Hematopoietic multipotent progenitor cell (in vitro differentiated cells): ENCODE measurements at regions not wholly inside any gene's neighbourhood (a gene's known extent, or its start where the extent isn't known, plus 50 kb on each side); places are given as distances from the start of the nearest gene placed in this dataset.

ENCODE experiments used
- DNase-seq, 3 donors: peaks; one replicate each; pipeline ENCODE4 v3.0.0-alpha.2; 2011 to 2015; ENCODE audit warnings: low read depth in 2 of 3, low spot score in 2 of 3

DNA sequence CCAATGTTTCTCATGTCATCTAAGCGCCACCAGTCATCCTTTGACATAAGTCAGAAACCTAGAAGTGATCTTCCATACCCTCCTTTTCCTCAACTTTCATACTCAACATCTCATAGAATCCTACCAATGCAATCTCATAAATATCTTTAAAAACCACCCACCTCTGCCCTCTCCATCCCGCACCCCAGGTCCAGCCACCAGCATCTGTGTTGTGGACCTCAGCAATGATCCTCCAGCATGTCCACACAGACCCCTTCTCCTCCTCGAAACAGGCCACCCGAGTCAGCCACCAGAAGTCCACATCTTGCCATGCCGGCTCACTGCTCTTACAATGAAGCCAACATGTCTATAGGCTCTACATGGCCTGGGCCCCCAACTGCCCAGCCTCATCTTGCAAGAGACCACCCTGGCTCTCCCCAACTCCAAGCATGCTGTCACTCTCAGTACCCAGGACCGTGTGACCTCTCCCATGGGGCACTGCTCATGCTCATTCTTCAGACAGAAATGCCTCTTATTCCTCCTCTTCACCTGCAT, 636.7 kb upstream of the ID2 start:
- no peak for DNase-seq

DNA sequence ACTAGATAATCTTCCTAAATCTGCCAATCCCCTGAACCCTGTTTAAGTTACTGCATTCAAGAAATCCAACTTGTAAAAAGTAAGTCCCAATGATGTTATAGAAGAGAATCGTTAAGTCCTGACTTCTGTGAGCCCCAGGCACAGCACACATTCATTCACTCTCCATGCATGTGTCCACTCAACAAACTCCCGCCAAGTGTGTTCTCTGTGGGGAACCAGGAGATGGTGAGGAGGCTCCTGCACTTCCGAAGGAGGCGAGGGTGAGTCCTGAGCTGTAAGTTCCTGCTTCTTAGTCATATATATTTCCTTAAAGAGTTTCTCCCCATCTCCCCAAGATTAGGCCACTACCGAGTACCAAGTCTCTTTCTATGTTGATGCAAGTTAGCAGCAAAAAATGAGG, 635.0 kb upstream of the ID2 start:
- DNase-seq: no peak

DNA sequence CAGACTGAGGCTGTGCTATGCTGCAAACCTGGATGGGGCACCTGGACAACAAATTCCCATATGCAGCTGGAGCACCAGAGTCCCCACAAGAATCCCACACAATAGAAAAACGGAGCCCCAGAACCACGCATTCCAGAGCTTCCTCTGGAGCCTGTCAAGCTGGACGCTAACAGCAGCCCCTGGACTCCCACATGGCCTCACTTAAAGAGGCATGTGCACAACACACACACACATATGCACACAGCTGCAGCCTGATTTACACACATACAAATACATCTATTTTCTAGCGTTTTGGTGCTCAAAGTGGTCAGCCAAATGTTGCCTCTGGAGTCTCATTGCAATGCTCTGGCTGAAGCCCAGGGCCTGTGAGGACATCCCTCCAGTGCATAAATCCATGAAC, 632.7 kb upstream of the ID2 start:
- DNase-seq: no peak

DNA sequence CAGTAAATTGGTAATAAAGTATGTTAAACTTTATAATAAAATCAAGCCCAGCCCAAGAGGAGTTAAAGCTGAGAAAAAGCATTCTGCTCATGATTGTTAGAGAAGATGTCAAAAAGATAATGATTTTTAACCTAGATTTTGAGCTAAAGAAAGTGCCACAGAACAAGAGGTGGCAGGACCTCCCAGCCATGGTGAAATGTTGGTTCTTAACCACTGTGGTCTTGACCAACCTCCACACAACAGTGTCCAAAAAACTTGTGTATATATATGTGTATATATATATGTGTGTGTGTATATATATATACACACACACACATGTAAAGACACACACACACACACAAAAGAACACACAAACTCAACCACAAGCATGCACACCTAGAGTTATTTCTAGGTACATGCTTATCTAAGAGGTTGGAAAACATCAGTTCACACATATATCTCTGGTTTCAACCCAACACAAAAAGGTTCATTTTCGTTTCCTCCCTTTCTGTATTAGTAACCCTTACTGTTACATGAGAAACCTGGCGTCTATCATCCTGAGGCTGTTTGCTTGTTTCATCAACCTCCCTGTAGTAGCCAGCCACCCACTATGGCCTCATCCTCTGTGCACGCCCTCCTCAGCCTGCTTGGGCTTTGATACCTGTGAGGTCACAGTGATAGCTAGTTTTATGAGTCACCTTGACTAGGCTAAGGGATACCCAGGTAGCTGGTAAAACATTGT, 631.8 kb upstream of the ID2 start:
- no peak for DNase-seq

DNA sequence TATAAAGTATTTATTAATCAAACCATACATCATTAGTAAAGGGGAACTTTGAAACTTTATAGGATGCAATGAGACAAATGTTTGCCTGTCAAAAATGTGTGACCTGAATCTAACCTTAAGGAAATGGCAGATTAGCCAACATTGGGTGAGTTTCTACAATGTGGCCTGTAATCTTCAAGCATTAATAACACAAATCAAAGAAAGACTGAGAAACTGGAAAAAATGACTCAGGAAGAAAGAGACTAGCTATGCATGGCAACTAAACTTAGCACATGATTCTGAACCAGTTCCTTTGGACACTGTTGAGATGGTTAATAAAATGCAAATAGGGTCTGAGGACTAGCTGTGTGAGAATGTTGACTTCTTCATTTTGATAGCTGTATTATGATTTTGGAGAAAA, 628.6 kb upstream of the ID2 start:
- peak in 1 of 3 donors; percentile 2 for DNase-seq

DNA sequence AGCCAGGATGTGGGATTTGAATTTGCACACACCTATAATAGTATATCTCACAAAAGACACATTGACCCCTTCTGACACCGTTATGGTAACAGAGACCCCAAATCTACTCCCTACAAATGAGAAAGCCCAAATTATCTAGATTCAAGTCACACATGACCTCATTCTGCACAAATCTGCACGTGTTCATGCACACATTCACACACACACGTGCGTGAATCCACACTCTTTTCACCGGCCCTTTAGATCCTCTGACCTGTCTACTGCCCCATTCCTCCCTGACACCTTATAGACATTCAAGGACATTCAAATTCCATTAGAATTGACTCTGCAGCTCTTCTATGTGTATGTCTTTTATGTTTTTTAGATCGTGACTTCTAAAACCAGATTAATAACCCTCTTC, 627.8 kb upstream of the ID2 start:
- DNase-seq: no peak

DNA sequence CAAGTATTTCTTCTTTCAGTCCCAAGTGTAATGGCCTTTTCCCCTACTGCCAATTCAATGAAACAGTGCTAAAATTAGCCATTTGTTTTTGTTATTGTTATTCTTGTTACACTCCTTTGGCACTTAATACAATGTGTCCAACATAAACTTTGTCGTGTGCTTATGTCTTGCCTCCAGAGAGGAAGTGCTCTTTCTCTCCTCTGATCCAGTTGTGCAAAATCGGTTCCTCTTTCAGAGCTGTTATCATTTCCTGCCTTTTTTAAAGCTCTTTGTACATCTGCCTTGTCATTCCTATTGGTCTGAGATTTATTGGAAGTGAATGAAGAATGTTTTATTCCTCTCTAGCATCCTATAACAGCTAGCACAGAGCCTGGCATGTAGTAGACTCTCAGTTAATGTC, 623.2 kb upstream of the ID2 start:
- DNase-seq: peak in 2 of 3 donors; percentile 30 to 79

DNA sequence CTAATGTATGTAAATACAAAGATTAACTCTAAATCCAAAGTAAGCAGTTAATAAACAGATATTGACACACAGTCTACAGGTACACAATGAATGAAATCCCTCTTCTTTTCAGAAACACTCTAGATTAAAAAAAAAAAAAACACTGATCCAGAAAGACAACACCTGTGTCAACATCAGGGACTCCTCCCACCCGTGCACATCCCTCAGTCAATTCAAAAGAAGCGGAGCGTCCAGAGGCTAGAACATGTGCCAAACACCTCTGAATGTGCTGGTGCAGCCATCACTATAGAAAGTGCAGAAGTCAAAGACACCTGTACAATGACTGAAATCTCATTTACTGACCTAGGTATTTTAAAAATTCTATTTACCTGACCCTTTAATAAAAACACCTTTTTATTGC, 622.6 kb upstream of the ID2 start:
- no peak for DNase-seq

DNA sequence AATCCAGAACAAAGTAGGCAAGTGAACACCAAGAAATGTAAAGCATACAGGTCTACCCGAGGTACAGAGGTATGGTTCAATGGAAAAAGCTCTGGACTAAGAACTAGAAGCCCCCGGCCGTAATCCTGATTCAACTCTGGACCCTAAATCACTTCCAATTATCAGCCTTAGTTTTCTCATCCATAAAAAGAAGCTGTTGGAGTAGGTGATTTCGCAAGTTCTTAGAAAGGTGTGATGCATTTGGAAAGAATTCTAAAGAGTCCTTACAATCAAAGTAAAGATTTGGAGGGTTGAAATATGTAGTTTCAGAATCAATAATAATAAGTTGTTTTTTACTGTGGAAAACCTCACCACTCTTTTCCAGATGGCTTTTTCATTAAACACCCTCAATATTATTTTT, 622.1 kb upstream of the ID2 start:
- no peak for DNase-seq

DNA sequence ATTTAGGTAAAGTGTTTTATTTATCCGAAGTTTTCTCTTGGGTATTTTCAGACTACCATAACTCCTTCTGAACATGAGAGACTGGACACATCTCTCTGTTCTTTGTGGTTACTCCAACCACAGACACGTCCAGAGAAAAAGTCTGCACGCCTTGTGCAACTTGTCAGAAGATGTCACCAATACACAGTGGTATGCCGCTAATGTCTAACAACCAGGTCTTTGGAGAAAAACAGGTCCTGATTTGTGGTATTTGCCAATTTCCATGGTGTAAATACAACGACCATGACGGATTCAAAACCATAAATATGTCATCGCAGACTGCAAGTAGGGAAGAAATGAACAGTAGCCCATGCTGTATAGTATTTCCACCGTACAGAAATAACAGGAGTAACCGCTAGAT, 620.6 kb upstream of the ID2 start:
- DNase-seq: no peak

DNA sequence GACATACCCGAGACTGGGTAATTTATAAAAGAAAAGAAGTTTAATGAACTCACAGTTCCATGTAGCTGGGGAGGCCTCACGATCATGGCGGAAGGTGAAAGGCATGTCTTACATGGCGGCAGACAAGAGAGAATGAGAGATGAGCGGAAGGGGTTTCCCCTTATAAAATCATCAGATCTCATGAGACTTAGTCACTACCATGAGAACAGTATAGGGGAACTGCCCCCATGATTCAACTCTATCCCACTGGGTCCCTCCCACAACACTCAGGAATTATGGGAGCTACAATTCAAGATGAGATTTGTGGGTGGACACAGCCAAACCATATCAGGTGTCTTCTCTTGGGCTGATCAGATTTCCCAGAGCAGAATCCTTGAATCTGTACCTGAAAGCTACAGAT, 617.3 kb upstream of the ID2 start:
- DNase-seq: no peak

DNA sequence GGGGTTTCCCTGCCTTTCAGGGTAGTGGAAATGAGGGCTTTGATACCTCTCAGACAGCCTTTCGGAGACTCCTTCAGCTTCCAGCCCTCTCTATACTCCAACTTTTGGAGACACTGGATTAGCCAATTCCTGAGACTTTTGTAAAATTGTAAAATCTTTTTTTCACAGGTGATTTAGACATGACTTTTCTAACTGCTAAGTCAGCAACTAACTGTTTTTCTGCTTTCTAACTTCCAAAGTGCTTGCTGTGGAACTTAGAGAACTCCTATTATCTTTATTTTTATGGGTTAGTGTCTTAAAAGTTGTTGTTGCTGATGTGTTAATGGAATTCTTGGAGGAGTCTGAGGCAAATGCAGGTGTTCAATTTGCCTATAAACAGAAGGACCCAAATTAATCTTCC, 616.7 kb upstream of the ID2 start:
- DNase-seq: no peak

DNA sequence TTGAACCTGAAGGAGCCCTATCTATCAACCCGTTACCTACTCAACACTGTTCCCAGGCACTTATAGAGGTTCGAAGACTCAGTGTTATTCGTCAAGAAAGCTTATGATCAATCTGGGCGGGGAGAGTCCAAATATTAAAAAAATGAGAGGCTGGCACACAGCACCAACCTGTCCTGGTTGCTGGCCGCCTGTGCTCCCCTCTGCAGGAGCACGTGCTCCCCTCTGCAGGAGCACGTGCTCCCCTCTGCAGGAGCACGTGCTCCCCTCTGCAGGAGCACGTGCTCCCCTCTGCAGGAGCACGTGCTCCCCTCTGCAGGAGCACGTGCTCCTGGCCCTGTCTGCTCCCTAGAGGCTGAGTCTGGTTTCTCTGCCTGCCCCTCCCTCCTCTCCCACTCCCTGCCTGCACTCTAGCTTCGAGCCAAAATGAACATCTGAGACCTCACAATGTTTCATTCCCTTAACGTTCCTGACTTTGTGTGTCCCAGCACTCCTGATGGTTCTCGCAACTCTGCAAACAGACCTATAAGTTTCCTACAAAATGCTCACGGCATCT, 614.0 kb upstream of the ID2 start:
- no peak for DNase-seq

DNA sequence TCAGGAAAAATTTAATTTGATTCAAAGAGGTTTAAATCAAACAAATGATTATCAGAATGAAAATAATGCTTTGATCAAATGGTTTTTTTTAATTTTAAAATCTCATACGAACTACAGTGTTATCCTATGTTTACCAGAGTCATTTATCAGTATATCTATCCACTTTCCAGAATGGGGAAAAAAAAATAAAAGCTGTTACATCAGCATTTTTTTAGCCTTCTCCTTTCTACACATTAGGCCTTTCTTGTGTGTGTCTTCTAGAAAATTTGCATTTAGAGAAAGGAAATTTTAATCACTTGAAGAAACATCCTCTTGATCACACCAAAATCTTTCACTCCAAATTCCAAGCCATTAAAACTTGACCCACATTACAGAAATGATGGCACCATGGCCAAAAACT, 608.9 kb upstream of the ID2 start:
- DNase-seq: no peak

DNA sequence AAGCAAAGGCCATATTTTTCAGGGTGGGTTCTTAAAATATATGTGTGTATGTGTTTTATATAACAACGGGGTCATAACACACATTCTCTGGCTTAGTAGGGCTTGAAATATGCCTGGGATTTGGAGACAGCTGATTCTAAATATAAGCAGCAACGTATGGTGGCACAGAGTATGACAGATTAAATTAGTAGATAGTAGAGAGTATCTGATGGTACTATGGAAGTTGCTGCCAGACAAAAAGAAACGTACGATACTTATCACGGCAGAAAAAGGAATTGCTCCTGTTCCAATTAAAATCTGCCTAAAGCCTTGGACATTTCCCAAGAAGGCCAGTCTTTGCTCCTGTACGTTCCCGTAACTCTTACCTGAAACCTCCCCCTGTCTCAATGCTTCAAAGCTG, 607.9 kb upstream of the ID2 start:
- no peak for DNase-seq

DNA sequence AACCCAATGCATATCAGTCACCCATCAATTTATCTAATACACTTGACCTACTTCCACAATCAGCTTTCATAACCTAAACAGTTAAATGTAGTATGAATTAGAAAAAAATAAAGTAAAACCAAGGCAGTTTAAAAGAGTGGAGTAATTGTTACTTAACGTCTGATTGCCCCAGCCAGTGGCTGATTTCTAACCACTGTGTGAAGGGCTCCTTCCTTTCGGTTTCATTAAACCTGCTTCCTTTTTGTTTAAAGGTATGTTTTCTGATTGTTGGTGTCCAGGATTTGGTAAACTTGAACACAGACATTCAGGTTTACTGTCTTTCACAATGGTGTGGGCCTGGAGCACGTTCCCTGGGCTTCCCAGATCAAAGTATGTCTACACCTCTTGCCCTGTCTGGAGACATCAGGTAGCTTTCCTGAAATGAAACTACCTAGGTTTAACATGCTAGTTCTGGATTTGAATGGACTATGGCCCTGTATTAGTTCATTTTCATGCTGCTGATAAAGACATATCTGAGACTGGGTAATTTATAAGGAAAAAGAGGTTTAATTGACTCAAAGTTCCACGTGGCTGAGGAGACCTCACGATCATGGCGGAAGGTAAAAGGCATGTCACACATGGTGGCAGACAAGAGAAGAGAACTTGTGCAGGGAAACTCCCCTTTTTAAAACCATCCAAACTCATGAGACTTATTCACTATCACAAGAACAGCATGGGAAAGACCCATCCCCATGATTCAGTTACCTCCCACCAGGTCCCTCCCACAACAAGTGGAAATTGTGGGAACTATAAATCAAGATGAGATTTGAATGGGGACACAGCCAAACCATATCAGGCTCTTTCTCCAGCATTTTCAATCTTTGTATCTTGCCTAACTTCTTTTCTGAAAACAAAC, 605.2 kb upstream of the ID2 start:
- peak in 1 of 3 donors; percentile 36 for DNase-seq

DNA sequence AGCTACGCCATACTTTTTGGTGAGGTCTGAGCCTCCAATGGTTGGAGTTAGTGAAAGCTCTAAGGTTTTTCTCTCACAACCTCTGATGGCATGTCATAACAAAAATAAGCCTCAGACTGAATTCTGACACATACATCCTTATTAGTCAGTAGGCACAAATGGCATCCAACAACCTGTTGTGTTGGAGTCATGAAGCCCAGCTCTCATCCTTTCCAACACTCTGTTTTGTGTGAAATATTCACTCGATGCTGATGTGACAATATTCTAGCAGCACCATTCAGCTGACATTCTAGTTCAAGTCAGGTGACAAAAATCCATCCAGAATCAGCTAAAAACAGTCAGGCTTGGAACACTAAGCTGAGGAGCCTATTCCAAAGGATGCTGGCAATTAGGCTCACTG, 603.2 kb upstream of the ID2 start:
- no peak for DNase-seq

DNA sequence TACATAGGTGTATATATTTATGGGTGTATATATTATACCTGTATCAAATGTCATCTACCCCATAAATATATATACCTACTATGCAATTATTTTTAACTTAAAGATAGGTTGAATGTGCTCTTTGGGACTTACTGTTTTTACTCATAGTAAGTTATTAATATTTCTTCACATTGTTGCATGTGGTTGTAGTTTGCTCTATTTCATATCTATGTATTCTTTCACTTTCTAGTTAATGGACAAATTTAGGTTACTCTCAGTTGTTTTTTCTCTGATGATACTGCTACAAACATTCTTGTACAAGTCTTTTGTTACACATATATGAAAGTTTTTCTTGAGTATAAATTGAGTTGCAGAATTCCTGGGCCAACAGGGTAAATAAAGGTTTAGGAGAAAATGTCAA, 601.8 kb upstream of the ID2 start:
- DNase-seq: no peak

DNA sequence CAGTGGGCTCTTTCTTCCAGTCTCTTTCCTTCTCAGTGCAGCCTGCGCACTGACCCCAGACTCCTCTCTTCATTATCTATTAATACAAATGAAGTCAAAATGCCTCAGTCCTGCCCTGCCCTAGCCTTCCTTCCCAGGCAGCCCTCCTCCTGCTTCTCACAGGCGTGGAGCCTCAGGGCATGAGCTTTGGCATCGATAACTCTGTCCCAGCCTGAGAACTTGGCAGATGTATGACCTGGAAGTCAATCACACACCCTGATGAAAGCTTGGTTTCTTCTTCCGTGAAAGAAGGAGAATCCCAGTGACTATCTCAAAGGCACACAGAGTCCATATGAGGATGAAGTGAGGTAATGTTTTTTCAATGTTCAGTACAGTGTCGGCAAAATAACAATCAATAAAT, 600.7 kb upstream of the ID2 start:
- DNase-seq: no peak

DNA sequence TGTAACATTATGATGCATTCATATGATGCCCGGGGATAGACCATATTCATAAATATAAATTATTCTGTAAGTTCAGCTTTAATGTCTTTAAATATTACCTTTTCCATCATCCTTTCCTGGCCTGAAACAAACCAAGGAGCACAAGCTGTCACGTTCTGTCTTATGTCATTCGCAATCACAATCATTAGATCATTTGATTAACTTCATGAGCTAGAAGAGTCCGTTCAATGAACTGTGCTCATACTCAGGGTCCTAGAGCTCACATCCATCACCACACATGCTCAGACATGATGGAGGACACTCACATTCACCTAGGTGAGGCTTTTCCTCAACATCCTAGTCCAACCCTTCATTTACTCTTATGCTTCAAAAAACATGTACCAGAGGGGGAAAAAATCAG, 599.0 kb upstream of the ID2 start:
- no peak for DNase-seq

DNA sequence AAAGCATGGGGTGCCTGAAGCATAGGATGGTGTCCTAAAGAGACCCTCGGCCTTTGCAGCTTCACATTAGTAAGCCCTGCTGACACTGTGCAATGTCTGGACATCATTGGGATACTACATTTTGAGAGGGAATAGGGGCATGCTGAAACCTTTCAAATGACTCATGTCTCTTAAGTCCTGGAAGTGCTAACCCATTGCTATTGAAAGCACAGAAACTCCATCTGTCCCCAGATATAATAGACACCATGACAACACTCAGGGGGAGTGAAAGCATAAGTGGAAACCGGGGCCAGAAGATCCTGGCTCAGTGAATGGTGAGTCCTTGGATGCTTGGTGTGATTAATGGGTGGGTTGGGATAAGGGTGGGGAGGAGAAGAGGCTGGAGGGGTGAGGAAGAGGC, 595.5 kb upstream of the ID2 start:
- no peak for DNase-seq
